Heart right ventricle (tissue), 16 donors: ENCODE measurements at regions not wholly inside any gene's neighbourhood (a gene's known extent, or its start where the extent isn't known, plus 50 kb on each side); places are given as distances from the start of the nearest gene placed in this dataset.

ENCODE experiments used
- ATAC-seq, 8 donors: fragments of 200-7000 bp; cut with Tn5 transposase; one replicate each; pipeline ENCODE4 v1.9.1; 2020; ENCODE audit warnings: mild to moderate bottlenecking in 8 of 8, moderate library complexity in 8 of 8, moderate number of reproducible peaks in 1 of 8
- DNase-seq, 2 donors: peaks; one replicate each; pipeline ENCODE4 v3.0.0-alpha.2; 2020
- H3K27ac ChIP-seq, 10 donors: fragments of 200-600 bp; sonication (generic) in 2 of 10; one replicate each; pipeline versions ENCODE4 v1.5.0 to v1.8.0; 2020 to 2022; ENCODE audit warnings: mild to moderate bottlenecking in 3 of 10
- H3K27me3 ChIP-seq, 7 donors: fragments of 200-600 bp; one replicate each; pipeline ENCODE4 v1.8.0; 2021 to 2022; ENCODE audit warnings: mild to moderate bottlenecking in 2 of 7
- H3K36me3 ChIP-seq, 9 donors: fragments of 200-600 bp; sonication (generic) in 1 of 9; one replicate each; pipeline versions ENCODE4 v1.5.0 to v1.8.0; 2020 to 2022; ENCODE audit warnings: mild to moderate bottlenecking in 2 of 9
- H3K4me1 ChIP-seq, 9 donors: fragments of 200-600 bp; sonication (generic) in 1 of 9; one replicate each; pipeline versions ENCODE4 v1.5.0 to v1.8.0; 2020 to 2022; ENCODE audit warnings: mild to moderate bottlenecking in 4 of 9
- H3K4me3 ChIP-seq, 10 donors: fragments of 200-600 bp; sonication (generic) in 2 of 10; one replicate each; pipeline versions ENCODE4 v1.5.0 to v1.8.0; 2020 to 2022; ENCODE audit warnings: mild to moderate bottlenecking in 7 of 10, moderate library complexity in 2 of 10
- H3K9me3 ChIP-seq, 11 donors: fragments of 200-600 bp in 10 of 11; sonication (generic) in 2 of 11; one replicate each; pipeline versions ENCODE4 v1.5.0 to v1.8.0; 2013 to 2022; ENCODE audit warnings: mild to moderate bottlenecking in 2 of 11, control low read depth in 1 of 11, moderate library complexity in 1 of 11
- WGBS, 2 donors: extraction: QIAGEN DNeasy Blood & Tissue Kit; methylation state at CpG; one replicate each; pipeline ENCODE4 v1.1.7; 2013; ENCODE audit warnings: inconsistent platforms in 1 of 2; 5-methylcytosine and 5-hydroxymethylcytosine counted together
- intact Hi-C, 10 donors: fragments of 100-400 bp; cut with DNase I; formaldehyde crosslinking; loops; one replicate each; pipeline versions ENCODE4 v1.11.1 to v1.14.2; 2022
- TF ChIP-seq, protein P1 (sequence below), 9 donors: fragments of 200-600 bp; sonication (generic) in 2 of 9; IDR thresholded peaks; one replicate each; pipeline versions ENCODE4 v1.5.0 to v1.8.0; 2021 to 2022; ENCODE audit warnings: antibody characterized with exemption in 9 of 9, mild to moderate bottlenecking in 5 of 9, moderate library complexity in 1 of 9
- donor health status: Arrhythmogenic right ventricular cardiomyopathy.
- donor health status: ischemic (EF 13 %, LVEDD 7.1; RV severe dilation, severe dysfunction).
- donor health status: healthy with polysubstance abuse.
- donor health status: DM: no; HTN: yes; CAD: no.
- donor health status: DM: no; HTN: no; CAD: no.
- donor health status: ischemic (EF 25% LVEDD 6.9; RV normal size, moderate dysfunction).
- donor health status: ischemic (EF 25% LVEDD 5.7; RV mildly dilated, moderate dysfunction).
- donor health status: healthy.
- donor health status: DM: yes; HTN: yes; CAD: no.
- donor health status: Ischemic cardiomyopathy.
- donor health status: ischemic (EF 35%, LVEDD 5.7; RV mildly dilated, moderate dysfunction).
- donor health status: nonischemic (EF 11% LVEDD 7.7; RV severe dilation, severe dysfunction).
- donor health status: DM: yes; HTN: yes; CAD: no.
- donor health status: PGD.
- donor health status: ischemic (EF 29% LVEDD 5.4; RV normal size, mild dysfunction).
- donor health status: nonischemic (EF 23%, LVEDD 6.1; RV moderate dilation, normal function).

GRCh38 chr9:1855726-1856125 is 159.4 kb upstream of the SMARCA2 start:
- 42 to 45% methylated on average over 3 of the region's 3 CpGs for WGBS, 2 donors
- H3K27me3 ChIP-seq, result peaks cover 0 to 11% (median 0%) of the 10 kb centered on the region in 7 donors
- intact Hi-C loops, result loop anchor here in 1 of 10 donors (10.0 kb wide), 1 partner anchor 71 kb away; no protein-coding TSS in a partner anchor
- no peaks in the 10 kb centered on the region for H3K4me1 ChIP-seq
- H3K4me3 ChIP-seq, result no peak overlapping the region
- H3K27ac ChIP-seq, result no peak overlapping the region
- peaks cover 0 to 16% (median 5%) of the 10 kb centered on the region in 11 donors for H3K9me3 ChIP-seq
- no peak for DNase-seq
- no peak for ATAC-seq
- TF ChIP-seq, protein P1, sequence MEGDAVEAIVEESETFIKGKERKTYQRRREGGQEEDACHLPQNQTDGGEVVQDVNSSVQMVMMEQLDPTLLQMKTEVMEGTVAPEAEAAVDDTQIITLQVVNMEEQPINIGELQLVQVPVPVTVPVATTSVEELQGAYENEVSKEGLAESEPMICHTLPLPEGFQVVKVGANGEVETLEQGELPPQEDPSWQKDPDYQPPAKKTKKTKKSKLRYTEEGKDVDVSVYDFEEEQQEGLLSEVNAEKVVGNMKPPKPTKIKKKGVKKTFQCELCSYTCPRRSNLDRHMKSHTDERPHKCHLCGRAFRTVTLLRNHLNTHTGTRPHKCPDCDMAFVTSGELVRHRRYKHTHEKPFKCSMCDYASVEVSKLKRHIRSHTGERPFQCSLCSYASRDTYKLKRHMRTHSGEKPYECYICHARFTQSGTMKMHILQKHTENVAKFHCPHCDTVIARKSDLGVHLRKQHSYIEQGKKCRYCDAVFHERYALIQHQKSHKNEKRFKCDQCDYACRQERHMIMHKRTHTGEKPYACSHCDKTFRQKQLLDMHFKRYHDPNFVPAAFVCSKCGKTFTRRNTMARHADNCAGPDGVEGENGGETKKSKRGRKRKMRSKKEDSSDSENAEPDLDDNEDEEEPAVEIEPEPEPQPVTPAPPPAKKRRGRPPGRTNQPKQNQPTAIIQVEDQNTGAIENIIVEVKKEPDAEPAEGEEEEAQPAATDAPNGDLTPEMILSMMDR (IDR thresholded peaks at IDR 0.05), result no peak
- no peaks in the 10 kb centered on the region for H3K36me3 ChIP-seq

GRCh38 chr9:1857808-1858207 is 157.3 kb upstream of the SMARCA2 start:
- no peaks in the 10 kb centered on the region for H3K4me1 ChIP-seq
- H3K9me3 ChIP-seq, result peaks cover 0 to 26% (median 5%) of the 10 kb centered on the region in 11 donors
- no peak overlapping the region for H3K27ac ChIP-seq
- no peak overlapping the region for H3K4me3 ChIP-seq
- ATAC-seq, result no peak
- 63 to 82% methylated on average over 3 of the region's 3 CpGs for WGBS, 2 donors
- intact Hi-C loops, result loop anchor here in 1 of 10 donors (10.0 kb wide), 1 partner anchor 73 kb away; no protein-coding TSS in a partner anchor
- H3K27me3 ChIP-seq, result peaks cover 0 to 11% (median 0%) of the 10 kb centered on the region in 7 donors
- TF ChIP-seq, protein P1 (IDR thresholded peaks at IDR 0.05), result no peak
- DNase-seq, result no peak
- H3K36me3 ChIP-seq, result no peaks in the 10 kb centered on the region

GRCh38 chr9:1869843-1870242 is 145.3 kb upstream of the SMARCA2 start:
- ATAC-seq, result peak in 1 of 8 donors; percentile 31
- peaks cover 0 to 18% (median 0%) of the 10 kb centered on the region in 7 donors for H3K27me3 ChIP-seq
- H3K9me3 ChIP-seq, result no peaks in the 10 kb centered on the region
- 45 to 47% methylated on average over 6 of the region's 6 CpGs for WGBS, 2 donors
- TF ChIP-seq, protein P1 (IDR thresholded peaks at IDR 0.05), result peak in 7 of 9 donors; percentile 21 to 50 (median 33)
- intact Hi-C loops, result no loop called here
- peak in 1 of 2 donors; percentile 6 for DNase-seq
- no peak overlapping the region for H3K27ac ChIP-seq
- no peak overlapping the region for H3K4me3 ChIP-seq
- H3K4me1 ChIP-seq, result no peaks in the 10 kb centered on the region
- H3K36me3 ChIP-seq, result no peaks in the 10 kb centered on the region

DNA sequence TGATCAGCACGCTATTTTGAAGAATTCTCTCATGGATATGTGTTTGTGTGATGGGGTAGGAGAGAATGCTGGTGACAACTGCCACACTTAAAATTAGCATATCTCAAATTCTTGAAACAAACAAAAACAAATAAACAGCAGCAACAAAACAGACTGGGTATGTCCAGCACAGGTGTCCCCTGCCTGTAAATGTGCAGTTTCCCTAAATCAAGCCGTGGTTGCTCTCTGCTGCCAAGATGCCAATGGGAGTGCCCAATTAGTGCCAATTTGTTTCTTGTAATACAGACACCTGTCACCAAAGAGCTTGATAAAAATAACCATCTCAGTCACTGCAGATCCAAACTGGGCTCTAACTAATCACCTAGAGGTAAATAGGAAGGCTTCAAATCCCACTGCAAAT is 144.2 kb upstream of the SMARCA2 start:
- Histone ChIP-seq H3K36me3 (no peaks in the 10 kb centered on the region), H3K4me1 (no peaks in the 10 kb centered on the region), H3K27ac (no peak overlapping the region), H3K9me3 (no peaks in the 10 kb centered on the region), H3K27me3 (peaks cover 0 to 18% (median 0%) of the 10 kb centered on the region in 7 donors), H3K4me3 (no peak overlapping the region)
- TF ChIP-seq, protein P1 (IDR thresholded peaks at IDR 0.05), result no peak
- intact Hi-C loops, result no loop called here
- ATAC-seq, result no peak
- 68 to 75% methylated on average over 2 of the region's 2 CpGs for WGBS, 2 donors
- DNase-seq, result no peak
